SK-N-MC (cell line): ENCODE measurements at regions not wholly inside any gene's neighbourhood (a gene's known extent, or its start where the extent isn't known, plus 50 kb on each side); places are given as distances from the start of the nearest gene placed in this dataset.

ENCODE experiments used
- EZH2 ChIP-seq: fragments of 200-600 bp; sonication (generic); IDR thresholded peaks from one replicate; pipeline ENCODE4 v1.6.1; 2017; ENCODE audit warnings: antibody characterized with exemption
- FOXP2 ChIP-seq: optimal IDR thresholded peaks from 2 replicates; pipeline ENCODE3; 2011; ENCODE audit warnings: mild to moderate bottlenecking, moderate library complexity; ENCODE audit not compliant: insufficient read depth; ENCODE audit errors: extremely low read length, control extremely low read depth
- POLR2AphosphoS5 ChIP-seq: IDR thresholded peaks from 2 replicates; pipeline ENCODE4 v1.6.1; 2012; ENCODE audit warnings: mild to moderate bottlenecking, low read depth, low read length, borderline replicate concordance

GRCh38 chr1:208942394-208943130, 641.0 kb upstream of the CAMK1G start:
- TF ChIP-seq EZH2 (no peak), POLR2AphosphoS5 (no peak), FOXP2 (no peak)
